ENCODE measurements at regions not wholly inside any gene's neighbourhood (a gene's known extent, or its start where the extent isn't known, plus 50 kb on each side); places are given as distances from the start of the nearest gene placed in this dataset.
A peak's percentile ranks its signal among the peaks of the same experiment; 100 is the strongest.

GRCh38 chr9:91160599-91161464 lies 200.9 kb downstream of the AUH start:
- no peaks in the 10 kb centered on the region for H3K9me3 ChIP-seq (ENCODE audit: low read length)
- no peak overlapping the region for H3K27ac ChIP-seq (ENCODE audit: low read length)
- H3K4me1 ChIP-seq (ENCODE audit: low read length) = no peaks in the 10 kb centered on the region
- no peak overlapping the region for H3K4me3 ChIP-seq (ENCODE audit: low read length)
- DNase-seq = no peak
- H3K9me2 ChIP-seq (replicated peaks; ENCODE audit: insufficient read depth, low read length) = no peaks in the 10 kb centered on the region
- no peak overlapping the region for H3K9ac ChIP-seq (ENCODE audit: low read length)
- no peaks in the 10 kb centered on the region for H3K27me3 ChIP-seq (ENCODE audit: low read length)
- H4K20me1 ChIP-seq (ENCODE audit: insufficient read depth, low read depth, low read length) = no peaks in the 10 kb centered on the region
- H3K79me2 ChIP-seq (ENCODE audit: low read length) = no peaks in the 10 kb centered on the region
- H3K36me3 ChIP-seq (ENCODE audit: insufficient read depth, low read length) = no peaks in the 10 kb centered on the region
- H3K4me2 ChIP-seq (ENCODE audit: low read depth, low read length, poor library complexity, severe bottlenecking) = no peak overlapping the region
- no peak overlapping the region for H2AFZ ChIP-seq (ENCODE audit: low read length)

GRCh38 chr9:91161465-91162300 lies 200.0 kb downstream of the AUH start:
- no peaks in the 10 kb centered on the region for H3K79me2 ChIP-seq (ENCODE audit: low read length)
- no peaks in the 10 kb centered on the region for H3K9me2 ChIP-seq (replicated peaks; ENCODE audit: insufficient read depth, low read length)
- H4K20me1 ChIP-seq (ENCODE audit: insufficient read depth, low read depth, low read length) = no peaks in the 10 kb centered on the region
- no peaks in the 10 kb centered on the region for H3K36me3 ChIP-seq (ENCODE audit: insufficient read depth, low read length)
- H3K4me3 ChIP-seq (ENCODE audit: low read length) = no peak overlapping the region
- H3K9ac ChIP-seq (ENCODE audit: low read length) = no peak overlapping the region
- no peak overlapping the region for H3K4me2 ChIP-seq (ENCODE audit: low read depth, low read length, poor library complexity, severe bottlenecking)
- H3K4me1 ChIP-seq (ENCODE audit: low read length) = no peaks in the 10 kb centered on the region
- no peak overlapping the region for H3K27ac ChIP-seq (ENCODE audit: low read length)
- no peak overlapping the region for H2AFZ ChIP-seq (ENCODE audit: low read length)
- no peaks in the 10 kb centered on the region for H3K9me3 ChIP-seq (ENCODE audit: low read length)
- no peak for DNase-seq
- no peaks in the 10 kb centered on the region for H3K27me3 ChIP-seq (ENCODE audit: low read length)

DNA sequence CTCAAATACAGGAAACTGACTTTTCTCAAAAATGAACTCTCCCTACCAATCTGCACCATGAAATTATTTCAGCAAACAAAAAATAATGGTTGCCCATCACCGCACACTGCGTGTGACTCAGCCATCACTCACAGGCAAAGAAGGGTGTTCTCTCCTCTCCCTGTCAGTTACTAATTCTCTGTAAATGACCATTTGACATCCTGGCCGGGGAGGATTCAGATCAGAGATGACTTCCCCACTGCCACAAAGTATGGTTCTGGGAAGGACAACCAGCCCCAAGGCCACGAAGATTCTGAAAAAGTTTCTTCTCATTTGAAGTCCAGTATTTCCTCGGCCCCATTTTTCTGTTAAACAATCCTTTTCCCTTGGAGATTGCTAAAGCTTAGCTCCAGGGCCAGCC lies 199.4 kb downstream of the AUH start:
- Histone ChIP-seq H3K27me3 (ENCODE audit: low read length) (no peaks in the 10 kb centered on the region), H3K27ac (ENCODE audit: low read length) (no peak overlapping the region), H3K4me1 (ENCODE audit: low read length) (no peaks in the 10 kb centered on the region), H4K20me1 (ENCODE audit: insufficient read depth, low read depth, low read length) (no peaks in the 10 kb centered on the region), H3K9ac (ENCODE audit: low read length) (no peak overlapping the region), H2AFZ (ENCODE audit: low read length) (no peak overlapping the region), H3K9me2 (replicated peaks; ENCODE audit: insufficient read depth, low read length) (no peaks in the 10 kb centered on the region), H3K36me3 (ENCODE audit: insufficient read depth, low read length) (no peaks in the 10 kb centered on the region), H3K4me2 (ENCODE audit: low read depth, low read length, poor library complexity, severe bottlenecking) (no peak overlapping the region), H3K9me3 (ENCODE audit: low read length) (no peaks in the 10 kb centered on the region), H3K4me3 (ENCODE audit: low read length) (no peak overlapping the region), H3K79me2 (ENCODE audit: low read length) (no peaks in the 10 kb centered on the region)
- DNase-seq = no peak

DNA sequence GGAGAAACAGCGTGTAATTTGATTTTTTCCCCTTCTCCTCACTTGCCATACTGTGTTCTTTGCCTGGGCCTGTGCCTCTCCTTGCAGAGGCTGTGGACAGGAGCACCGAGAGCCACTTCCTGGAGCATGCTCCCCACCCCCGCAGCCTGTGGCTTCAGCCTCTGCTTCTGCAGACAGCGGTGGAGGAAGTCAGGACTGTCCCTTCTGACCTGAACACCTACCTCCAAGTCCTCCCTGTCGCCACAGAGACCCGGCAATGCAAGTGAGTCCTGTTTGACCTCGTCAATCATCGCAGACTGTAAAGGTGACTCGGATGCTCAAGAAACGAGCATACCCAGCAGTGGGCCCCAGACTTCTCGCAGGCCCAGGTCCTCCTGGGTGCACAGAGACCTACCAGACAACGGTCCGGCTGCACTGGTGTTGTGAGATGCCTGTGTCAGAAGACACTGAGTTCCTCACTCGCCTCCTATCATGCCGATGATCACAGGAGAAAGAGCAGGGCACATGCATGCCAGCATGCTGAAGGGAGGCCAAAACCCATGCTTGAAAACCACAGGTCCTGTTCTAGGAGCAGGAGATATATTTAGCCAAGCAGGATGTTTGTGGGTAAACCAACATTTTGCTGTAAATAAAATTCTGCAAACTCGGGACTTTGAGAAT lies 198.8 kb downstream of the AUH start:
- DNase-seq = no peak
- H2AFZ ChIP-seq (ENCODE audit: low read length) = no peak overlapping the region
- no peak overlapping the region for H3K4me2 ChIP-seq (ENCODE audit: low read depth, low read length, poor library complexity, severe bottlenecking)
- no peaks in the 10 kb centered on the region for H3K9me2 ChIP-seq (replicated peaks; ENCODE audit: insufficient read depth, low read length)
- no peaks in the 10 kb centered on the region for H4K20me1 ChIP-seq (ENCODE audit: insufficient read depth, low read depth, low read length)
- H3K36me3 ChIP-seq (ENCODE audit: insufficient read depth, low read length) = no peaks in the 10 kb centered on the region
- no peak overlapping the region for H3K9ac ChIP-seq (ENCODE audit: low read length)
- no peak overlapping the region for H3K4me3 ChIP-seq (ENCODE audit: low read length)
- H3K27me3 ChIP-seq (ENCODE audit: low read length) = no peaks in the 10 kb centered on the region
- no peak overlapping the region for H3K27ac ChIP-seq (ENCODE audit: low read length)
- no peaks in the 10 kb centered on the region for H3K79me2 ChIP-seq (ENCODE audit: low read length)
- no peaks in the 10 kb centered on the region for H3K4me1 ChIP-seq (ENCODE audit: low read length)
- H3K9me3 ChIP-seq (ENCODE audit: low read length) = no peaks in the 10 kb centered on the region

DNA sequence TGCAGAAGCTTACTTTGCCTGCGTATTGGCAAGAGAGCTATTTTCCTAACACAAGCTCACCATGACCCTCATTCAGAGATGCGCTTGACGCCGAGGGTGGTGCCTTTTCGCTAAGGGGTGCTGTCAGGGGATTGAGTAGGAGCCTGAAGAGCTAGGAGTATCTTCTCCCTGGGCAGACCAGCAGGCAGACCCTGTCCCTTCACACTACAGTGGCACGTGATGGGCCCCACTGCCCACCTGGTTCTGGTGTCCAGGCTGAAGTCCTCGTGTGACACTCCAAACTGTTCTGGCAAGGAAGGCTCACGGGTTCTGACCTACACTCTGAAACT lies 198.3 kb downstream of the AUH start:
- Histone ChIP-seq H3K27me3 (ENCODE audit: low read length) (no peaks in the 10 kb centered on the region), H2AFZ (ENCODE audit: low read length) (no peak overlapping the region), H3K9me2 (replicated peaks; ENCODE audit: insufficient read depth, low read length) (no peaks in the 10 kb centered on the region), H3K4me2 (ENCODE audit: low read depth, low read length, poor library complexity, severe bottlenecking) (no peak overlapping the region), H3K79me2 (ENCODE audit: low read length) (no peaks in the 10 kb centered on the region), H3K36me3 (ENCODE audit: insufficient read depth, low read length) (no peaks in the 10 kb centered on the region), H3K9ac (ENCODE audit: low read length) (no peak overlapping the region), H3K27ac (ENCODE audit: low read length) (no peak overlapping the region), H3K4me1 (ENCODE audit: low read length) (no peaks in the 10 kb centered on the region), H4K20me1 (ENCODE audit: insufficient read depth, low read depth, low read length) (no peaks in the 10 kb centered on the region), H3K4me3 (ENCODE audit: low read length) (no peak overlapping the region), H3K9me3 (ENCODE audit: low read length) (no peaks in the 10 kb centered on the region)
- no peak for DNase-seq

DNA sequence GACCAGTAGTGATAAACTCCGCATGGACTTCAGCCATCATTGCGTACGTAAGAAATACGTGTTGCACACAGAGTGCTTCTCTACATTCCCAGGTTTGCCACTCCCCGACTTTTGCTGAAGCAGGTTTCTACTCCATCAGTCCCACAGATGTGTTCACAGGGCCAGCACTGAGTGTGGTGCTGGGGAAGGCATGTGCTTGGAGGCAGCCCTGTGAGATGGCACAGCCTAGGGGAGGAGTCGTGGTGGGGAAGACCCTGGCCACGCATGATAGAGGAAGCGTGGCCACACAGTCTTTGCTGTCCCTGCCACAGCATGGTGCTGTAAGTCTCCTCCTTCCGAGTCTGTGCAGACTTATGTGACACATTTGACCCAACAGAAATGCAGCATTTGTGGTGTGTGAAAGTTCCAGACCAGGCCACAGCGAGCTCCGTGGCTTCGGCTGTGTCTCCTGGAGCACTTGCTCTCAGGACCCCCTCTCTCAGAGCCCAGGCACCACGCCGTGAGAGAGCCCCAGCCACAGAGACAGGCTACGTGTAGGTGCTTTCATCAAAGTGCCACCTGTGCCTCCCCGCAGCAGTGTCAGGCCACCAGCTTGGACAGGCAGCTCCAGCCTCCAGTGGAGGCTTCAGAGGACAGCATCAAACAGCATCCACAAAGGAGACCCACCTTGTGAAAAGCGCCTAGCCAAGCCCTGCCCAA lies 197.8 kb downstream of the AUH start:
- no peaks in the 10 kb centered on the region for H4K20me1 ChIP-seq (ENCODE audit: insufficient read depth, low read depth, low read length)
- no peak for DNase-seq
- no peaks in the 10 kb centered on the region for H3K36me3 ChIP-seq (ENCODE audit: insufficient read depth, low read length)
- no peaks in the 10 kb centered on the region for H3K9me3 ChIP-seq (ENCODE audit: low read length)
- peak overlapping the region; percentile 21; the same call in 1 of the 2 replicates for H2AFZ ChIP-seq (ENCODE audit: low read length)
- no peak overlapping the region for H3K4me3 ChIP-seq (ENCODE audit: low read length)
- H3K9me2 ChIP-seq (replicated peaks; ENCODE audit: insufficient read depth, low read length) = no peaks in the 10 kb centered on the region
- H3K27ac ChIP-seq (ENCODE audit: low read length) = no peak overlapping the region
- H3K4me1 ChIP-seq (ENCODE audit: low read length) = no peaks in the 10 kb centered on the region
- no peak overlapping the region for H3K4me2 ChIP-seq (ENCODE audit: low read depth, low read length, poor library complexity, severe bottlenecking)
- H3K27me3 ChIP-seq (ENCODE audit: low read length) = no peaks in the 10 kb centered on the region
- no peak overlapping the region for H3K9ac ChIP-seq (ENCODE audit: low read length)
- no peaks in the 10 kb centered on the region for H3K79me2 ChIP-seq (ENCODE audit: low read length)

Measured in Karpas-422 (cell line).